BJ (cell line): ENCODE measurements at regions not wholly inside any gene's neighbourhood (a gene's known extent, or its start where the extent isn't known, plus 50 kb on each side); places are given as distances from the start of the nearest gene placed in this dataset.
A peak's percentile ranks its signal among the peaks of the same experiment; 100 is the strongest.

Experiments used
- CTCF ChIA-PET: fragments of 350-600 bp; formaldehyde crosslinking; extraction: SDS; loops from one replicate; lab custom pipeline; 2021; ENCODE audit warnings: antibody characterized with exemption, inconsistent platforms; lab: Yijun Ruan, JAX
- POLR2A ChIA-PET: fragments of 300-600 bp; sonication (Branson Sonifier 250); formaldehyde crosslinking; extraction: SDS; loops from one replicate; lab custom pipeline; 2021; ENCODE audit warnings: antibody characterized with exemption; lab: Charles Lee
- DNase-seq: peaks from one replicate; pipeline ENCODE4 v3.0.0-alpha.2; 2011; ENCODE audit warnings: low read depth
- H3K27me3 ChIP-seq: 2 replicates; pipeline ENCODE4 v1.6.0; 2011; ENCODE audit warnings: low read length; ENCODE audit not compliant: control insufficient read depth, insufficient read depth
- H3K36me3 ChIP-seq: 2 replicates; pipeline ENCODE4 v1.5.1; 2011; ENCODE audit warnings: low read length; ENCODE audit not compliant: control insufficient read depth, insufficient read depth
- H3K4me3 ChIP-seq: 2 replicates; pipeline ENCODE4 v1.5.1; 2011; ENCODE audit warnings: low read depth, mild to moderate bottlenecking, control low read depth, low read length
- TF ChIP-seq, protein P1 (sequence below): IDR thresholded peaks from 2 replicates; pipeline ENCODE4 v1.5.1; 2011; ENCODE audit warnings: low read depth, mild to moderate bottlenecking, control low read depth, inconsistent platforms, low read length, moderate library complexity; ENCODE audit not compliant: insufficient read depth

- TF ChIP-seq, protein P1, sequence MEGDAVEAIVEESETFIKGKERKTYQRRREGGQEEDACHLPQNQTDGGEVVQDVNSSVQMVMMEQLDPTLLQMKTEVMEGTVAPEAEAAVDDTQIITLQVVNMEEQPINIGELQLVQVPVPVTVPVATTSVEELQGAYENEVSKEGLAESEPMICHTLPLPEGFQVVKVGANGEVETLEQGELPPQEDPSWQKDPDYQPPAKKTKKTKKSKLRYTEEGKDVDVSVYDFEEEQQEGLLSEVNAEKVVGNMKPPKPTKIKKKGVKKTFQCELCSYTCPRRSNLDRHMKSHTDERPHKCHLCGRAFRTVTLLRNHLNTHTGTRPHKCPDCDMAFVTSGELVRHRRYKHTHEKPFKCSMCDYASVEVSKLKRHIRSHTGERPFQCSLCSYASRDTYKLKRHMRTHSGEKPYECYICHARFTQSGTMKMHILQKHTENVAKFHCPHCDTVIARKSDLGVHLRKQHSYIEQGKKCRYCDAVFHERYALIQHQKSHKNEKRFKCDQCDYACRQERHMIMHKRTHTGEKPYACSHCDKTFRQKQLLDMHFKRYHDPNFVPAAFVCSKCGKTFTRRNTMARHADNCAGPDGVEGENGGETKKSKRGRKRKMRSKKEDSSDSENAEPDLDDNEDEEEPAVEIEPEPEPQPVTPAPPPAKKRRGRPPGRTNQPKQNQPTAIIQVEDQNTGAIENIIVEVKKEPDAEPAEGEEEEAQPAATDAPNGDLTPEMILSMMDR: no peak
- ChIA-PET POLR2A (interaction anchor here (0.6 kb wide), 2 partner anchors 21 to 60 kb away, joined by 3 to 7 read pairs; no protein-coding TSS in a partner anchor), CTCF (no interaction called here)
- Histone ChIP-seq H3K36me3 (no peaks in the 10 kb centered on the region), H3K27me3 (no peaks in the 10 kb centered on the region), H3K4me3 (no peak overlapping the region)
- no peak for DNase-seq
These were observed 115.7 kb upstream of the MXRA5 start for GRCh38 chrX:3462166-3462508.

DNA sequence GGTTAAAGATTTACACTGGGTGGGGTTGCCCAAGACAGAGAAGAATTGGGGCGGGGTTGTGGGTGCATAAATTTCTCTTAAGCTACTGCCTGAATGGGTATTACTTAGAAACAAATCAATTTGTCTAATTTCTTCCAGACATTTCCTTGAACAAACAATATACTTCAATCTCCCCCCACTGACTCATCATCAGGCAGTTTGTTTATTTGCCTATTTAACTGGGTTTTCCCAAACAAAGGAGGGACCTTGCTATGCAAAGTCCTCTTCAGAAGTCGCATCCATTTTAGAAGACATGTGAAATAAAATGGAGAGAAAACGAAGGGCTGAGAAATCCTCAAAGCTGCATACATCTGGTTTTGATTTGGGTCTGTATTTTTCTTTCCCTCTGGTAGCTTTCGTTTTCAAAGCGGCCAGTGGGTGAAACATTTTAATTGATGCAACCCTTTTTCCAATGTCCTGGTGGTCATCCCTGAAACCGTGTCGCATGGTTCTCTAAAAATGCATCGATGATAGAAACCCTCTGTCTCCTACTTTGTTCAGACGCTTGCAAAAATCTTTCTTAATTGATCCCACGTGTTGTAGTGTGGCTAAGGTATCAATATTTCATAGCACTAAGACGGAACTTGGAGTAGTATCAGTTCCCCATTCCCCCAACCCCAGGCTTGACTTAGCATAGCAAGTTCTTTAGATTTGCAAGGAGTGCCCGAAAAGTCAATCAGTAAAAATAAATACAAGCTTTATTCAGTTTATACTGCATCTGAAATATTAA lies 115.1 kb upstream of the MXRA5 start:
- peak overlapping the region; percentile 17; the same call in 1 of the 2 replicates for H3K4me3 ChIP-seq
- ChIA-PET CTCF (interaction anchor here (0.7 kb wide), 1 partner anchor 45 kb away, joined by 3 read pairs; no protein-coding TSS in a partner anchor), POLR2A (interaction anchor here (0.6 kb wide), 2 partner anchors 22 to 61 kb away, joined by 3 to 7 read pairs; no protein-coding TSS in a partner anchor)
- no peaks in the 10 kb centered on the region for H3K27me3 ChIP-seq
- TF ChIP-seq, protein P1: no peak
- peak; percentile 29 for DNase-seq
- no peaks in the 10 kb centered on the region for H3K36me3 ChIP-seq

GRCh38 chrX:3455796-3456195 lies 109.3 kb upstream of the MXRA5 start:
- no peaks in the 10 kb centered on the region for H3K36me3 ChIP-seq

DNA sequence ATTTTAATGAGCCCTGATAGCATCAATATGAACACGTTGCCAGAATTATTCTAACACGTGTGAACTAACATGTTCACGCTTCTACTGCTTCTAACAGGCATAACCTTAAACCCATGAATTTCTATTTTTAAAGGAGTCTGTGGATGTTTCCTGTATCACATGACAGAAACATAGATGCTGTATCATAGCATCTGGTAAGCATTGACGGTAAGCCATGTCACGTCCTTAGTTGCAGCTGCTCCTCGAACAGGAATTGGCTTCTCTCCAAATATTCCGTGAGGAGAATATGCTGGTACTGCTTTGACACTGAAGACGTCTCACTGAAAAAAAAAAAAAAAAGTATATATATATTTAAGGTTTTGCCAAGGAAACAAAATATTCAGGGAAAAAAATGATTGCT lies 105.1 kb upstream of the MXRA5 start:
- ChIA-PET CTCF (no interaction called here), POLR2A (no interaction called here)
- TF ChIP-seq, protein P1: no peak
- DNase-seq: no peak
- no peaks in the 10 kb centered on the region for H3K27me3 ChIP-seq
- no peak overlapping the region for H3K4me3 ChIP-seq
- no peaks in the 10 kb centered on the region for H3K36me3 ChIP-seq

More at GRCh38 chrX:3455796-3456195, 109.3 kb upstream of the MXRA5 start:
- ChIA-PET CTCF (no interaction called here), POLR2A (no interaction called here)
- Histone ChIP-seq H3K27me3 (no peaks in the 10 kb centered on the region), H3K4me3 (no peak overlapping the region)
- DNase-seq: no peak
- TF ChIP-seq, protein P1: no peak

DNA sequence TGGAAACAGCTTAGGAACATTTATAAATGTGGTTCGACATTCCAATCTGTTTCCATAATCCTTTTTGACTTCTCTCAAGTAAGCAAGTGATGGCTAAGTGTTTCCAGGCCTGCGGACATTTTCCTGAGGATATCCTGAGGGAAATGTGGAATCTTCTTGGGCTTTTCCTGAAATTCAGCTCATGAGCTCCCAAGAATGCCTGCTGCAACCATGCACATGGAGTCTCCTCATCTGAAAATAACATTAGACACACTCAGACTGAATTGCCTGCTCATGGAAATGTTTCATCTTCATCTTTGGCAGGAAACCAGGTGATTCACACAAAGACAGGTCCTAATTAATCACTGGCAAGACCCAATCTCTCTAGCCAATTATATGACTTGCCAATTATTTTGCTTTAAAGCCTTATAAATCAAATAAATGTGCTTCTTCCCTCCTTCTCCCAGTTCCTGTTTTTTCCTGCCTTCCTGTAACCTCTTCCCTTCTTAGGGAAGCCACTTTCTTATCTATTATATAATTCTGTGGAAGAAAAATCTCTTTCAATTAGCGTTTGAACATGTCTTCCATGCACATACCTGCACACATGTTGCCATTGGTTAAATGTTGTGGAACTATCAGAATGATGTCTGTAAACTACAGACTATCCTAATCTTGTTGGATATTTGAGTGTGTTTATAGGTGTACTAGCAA lies 104.6 kb upstream of the MXRA5 start:
- H3K36me3 ChIP-seq: no peaks in the 10 kb centered on the region
- ChIA-PET CTCF (no interaction called here), POLR2A (no interaction called here)
- H3K4me3 ChIP-seq: no peak overlapping the region
- TF ChIP-seq, protein P1: no peak
- H3K27me3 ChIP-seq: no peaks in the 10 kb centered on the region
- peak; percentile 29 for DNase-seq
